ENCODE measurements at regions not wholly inside any gene's neighbourhood (a gene's known extent, or its start where the extent isn't known, plus 50 kb on each side); places are given as distances from the start of the nearest gene placed in this dataset.

- no peaks in the 10 kb centered on the region for H3K79me2 ChIP-seq (replicated peaks; ENCODE audit: insufficient read depth)
- H4K20me1 ChIP-seq (replicated peaks; ENCODE audit: insufficient read depth), result no peaks in the 10 kb centered on the region
- peak; percentile 84 for ATAC-seq
- no peaks in the 10 kb centered on the region for H3F3A ChIP-seq (replicated peaks; ENCODE audit: low read depth)
- no peak overlapping the region for H3K4me3 ChIP-seq
- TF ChIP-seq CREB1 (CRISPR knock-in tag; IDR thresholded peaks at IDR 0.05; ENCODE audit: low read depth) (no peak), REST (IDR thresholded peaks at IDR 0.05; ENCODE audit: unreplicated experiment) (no peak), ZNF114 (CRISPR knock-in tag; IDR thresholded peaks at IDR 0.05) (no peak), ZNF331 (CRISPR knock-in tag; IDR thresholded peaks at IDR 0.05; ENCODE audit: low read depth) (no peak), JUNB (IDR thresholded peaks at IDR 0.05; ENCODE audit: unreplicated experiment) (no peak), CTCF (conservative IDR thresholded peaks at IDR 0.05; ENCODE audit: low read depth in 2 of 2) (no peak), ZNF462 (CRISPR knock-in tag; IDR thresholded peaks at IDR 0.05) (no peak), ETS1 (IDR thresholded peaks at IDR 0.05) (no peak), STAT1 (IDR thresholded peaks at IDR 0.05; ENCODE audit: unreplicated experiment) (no peak), EZH2 (IDR thresholded peaks at IDR 0.05; ENCODE audit: low read depth, unreplicated experiment) (no peak), EZH2phosphoT487 (IDR thresholded peaks at IDR 0.05; ENCODE audit: unreplicated experiment) (no peak), POLR2AphosphoS5 (IDR thresholded peaks at IDR 0.05; ENCODE audit: low read depth) (no peak), NANOG (IDR thresholded peaks at IDR 0.05; ENCODE audit: borderline replicate concordance) (no peak)
- H3K27me3 ChIP-seq (ENCODE audit: insufficient read depth), result no peaks in the 10 kb centered on the region
- Mint-ChIP-seq H3K4me3 (no peak overlapping the region), H3K9me3 (peaks cover 3% of the 10 kb centered on the region; the same call in 2 of the 3 replicates), H3K27me3 (ENCODE audit: insufficient read depth, low read depth, poor library complexity) (peaks cover 15% of the 10 kb centered on the region), H3K4me1 (peaks cover 30% of the 10 kb centered on the region), H3K27ac (no peak overlapping the region), H3K36me3 (ENCODE audit: low read depth) (no peaks in the 10 kb centered on the region; the same call in 2 of the 3 replicates)
- peaks cover 8% of the 10 kb centered on the region for H3K4me1 ChIP-seq (ENCODE audit: insufficient read depth)
- H2AFZ ChIP-seq, result no peak overlapping the region
- H3K9me2 ChIP-seq (ENCODE audit: insufficient read depth), result peaks cover 11% of the 10 kb centered on the region; the same call in 1 of the 2 replicates
- DNase-seq (ENCODE audit: low spot score), result peak; percentile 22
- H3K36me3 ChIP-seq (ENCODE audit: insufficient read depth), result no peaks in the 10 kb centered on the region
- H3K4me2 ChIP-seq, result no peak overlapping the region
- H3K27ac ChIP-seq (ENCODE audit: low read depth), result no peak overlapping the region
Observed at GRCh38 chr12:31224768-31225448, 101.0 kb downstream of the SINHCAF start.

Measured in GM23338 (cell line).